GM18951 (cell line): ENCODE measurements at regions not wholly inside any gene's neighbourhood (a gene's known extent, or its start where the extent isn't known, plus 50 kb on each side); places are given as distances from the start of the nearest gene placed in this dataset.
"Not testable (repeated sequence)": the region's sequence is repeated elsewhere in the genome, so short reads cannot be mapped to it uniquely, and the experiment has no call there.

Experiments used
- POLR2A ChIP-seq: IDR thresholded peaks from 4 replicates; pipeline ENCODE4 v1.6.1; 2011; ENCODE audit warnings: mild to moderate bottlenecking; ENCODE audit not compliant: insufficient read length, insufficient read depth; ENCODE audit errors: extremely low read depth
- in situ Hi-C: fragments of 300-500 bp; cut with MboI; formaldehyde crosslinking; loops from one replicate; pipeline ENCODE4 v1.12.0; 2022; ENCODE audit warnings: low sequenced_read_pairs, mixed read lengths, inconsistent platforms; ENCODE audit not compliant: unreplicated experiment

DNA sequence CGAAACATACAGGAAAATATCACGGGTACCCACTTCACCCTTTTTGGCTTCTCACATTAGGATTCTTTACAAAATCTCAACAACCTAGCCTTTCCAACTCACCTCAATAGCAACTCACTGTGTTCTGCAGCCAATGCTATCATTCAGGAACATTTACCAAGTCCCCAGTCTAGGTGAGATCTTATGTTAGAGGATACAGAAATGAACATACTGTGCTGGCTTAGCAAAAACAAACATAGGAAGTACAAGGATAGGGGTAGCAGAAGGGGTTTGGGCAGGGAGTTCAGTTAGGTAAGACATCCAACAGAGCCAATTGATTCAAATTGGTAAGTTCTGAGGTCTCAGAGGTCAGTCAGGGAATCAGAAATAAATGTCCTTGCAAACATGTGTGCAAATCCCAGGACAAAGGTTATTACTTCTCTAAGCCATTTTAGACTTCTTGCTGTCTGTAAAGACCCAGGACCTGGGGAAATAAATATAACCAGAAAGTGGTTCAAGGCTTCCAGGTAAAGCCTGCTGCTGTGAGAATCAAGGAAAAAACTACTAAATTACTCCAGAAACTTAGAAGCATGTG, 556.3 kb upstream of the CHAC2 start:
- in situ Hi-C loops, result no loop called here
- no peak for TF ChIP-seq POLR2A

DNA sequence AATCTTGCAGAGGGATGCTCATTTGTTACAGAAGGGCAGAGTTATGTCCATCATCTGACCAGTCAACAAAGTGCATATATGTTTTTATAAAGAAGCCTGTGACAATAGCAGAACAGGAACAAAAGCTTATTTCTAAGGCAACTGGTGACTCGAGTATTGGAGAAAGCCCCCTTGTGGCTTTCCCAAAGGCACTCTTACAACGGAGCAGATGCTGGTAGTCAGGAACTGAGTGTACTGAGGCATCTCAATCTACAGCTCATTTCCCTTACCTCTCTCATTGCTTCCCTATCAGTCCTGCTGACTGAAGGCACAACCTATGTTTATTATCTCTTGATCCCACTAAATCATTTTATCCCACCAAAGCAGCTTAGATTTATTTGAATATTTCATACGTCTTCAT, 557.1 kb upstream of the CHAC2 start:
- TF ChIP-seq POLR2A, result no peak
- in situ Hi-C loops, result no loop called here

DNA sequence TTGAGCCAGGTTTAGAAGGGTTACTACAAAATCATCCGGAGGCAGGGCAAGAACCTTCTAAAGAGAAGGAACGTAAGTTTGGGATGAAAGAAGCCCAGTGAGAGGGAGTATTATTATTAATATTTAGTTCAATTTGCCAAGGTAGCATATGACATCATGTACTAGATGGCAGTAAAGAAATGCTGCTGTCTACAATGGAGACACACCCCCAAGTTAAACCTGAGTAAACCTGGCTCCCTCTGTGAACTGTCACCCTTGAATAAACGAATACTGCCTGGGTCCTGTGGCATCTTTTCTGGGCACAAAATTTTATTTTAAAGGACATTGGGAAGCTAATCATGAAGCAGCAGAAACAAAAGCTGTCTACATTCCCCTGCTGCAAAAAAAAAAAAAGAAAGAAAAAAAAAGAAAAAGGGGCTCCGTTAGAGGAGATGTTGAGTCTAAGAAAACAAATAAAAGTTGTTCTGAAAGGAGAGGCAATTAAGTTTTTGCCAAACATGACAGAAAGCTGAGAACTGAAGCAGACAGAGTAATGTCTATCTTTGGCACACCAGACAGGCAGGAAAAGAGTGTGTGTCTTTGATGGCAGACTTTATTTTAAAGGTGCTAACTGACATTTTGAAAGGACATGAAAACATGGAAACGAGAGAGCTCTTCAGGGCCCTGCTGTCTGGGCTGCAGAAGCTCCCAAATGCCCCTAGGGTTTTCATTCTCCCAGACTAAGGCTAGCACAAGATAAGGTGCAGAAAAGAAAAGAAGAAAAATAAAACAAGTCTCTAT, 557.7 kb upstream of the CHAC2 start:
- in situ Hi-C loops, result no loop called here
- no peak for TF ChIP-seq POLR2A

DNA sequence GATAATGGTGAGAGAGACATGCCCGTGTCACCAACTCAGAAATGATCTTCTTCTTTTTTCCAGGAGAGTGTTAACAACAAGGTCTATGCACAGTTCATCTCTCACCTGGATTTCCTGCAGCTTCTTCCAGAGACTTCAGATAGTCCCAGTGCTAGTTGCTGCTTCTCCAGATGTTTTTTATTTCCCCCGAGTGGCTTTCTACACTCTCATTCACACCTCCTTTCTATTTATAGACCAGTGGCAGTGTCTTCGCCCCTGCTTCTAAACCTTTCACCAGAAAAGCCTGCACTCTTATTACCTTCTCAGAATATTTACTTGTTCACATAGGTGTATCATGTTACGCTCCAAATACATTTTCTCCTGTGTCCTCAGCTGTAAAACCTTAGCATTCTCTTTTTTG, 558.8 kb upstream of the CHAC2 start:
- in situ Hi-C loops, result no loop called here
- TF ChIP-seq POLR2A, result no peak

DNA sequence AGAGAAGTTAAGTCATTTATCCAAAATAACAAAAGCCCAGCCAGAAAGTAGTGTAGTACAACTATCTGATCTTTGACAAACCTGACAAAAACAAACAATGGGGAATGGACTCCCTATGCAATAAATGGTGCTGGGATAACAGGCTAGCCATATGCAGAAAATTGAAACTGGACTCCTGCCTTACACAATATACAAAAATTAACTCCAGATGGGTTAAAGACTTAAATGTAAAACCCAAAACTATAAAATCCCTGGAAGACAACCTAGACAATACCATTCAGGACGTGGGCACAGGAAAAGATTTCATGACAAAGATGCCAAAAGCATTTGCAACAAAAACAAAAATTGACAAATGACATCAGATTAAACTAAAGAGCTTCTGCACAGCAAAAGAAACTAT, 561.4 kb upstream of the CHAC2 start:
- in situ Hi-C loops, result not testable (repeated sequence)

DNA sequence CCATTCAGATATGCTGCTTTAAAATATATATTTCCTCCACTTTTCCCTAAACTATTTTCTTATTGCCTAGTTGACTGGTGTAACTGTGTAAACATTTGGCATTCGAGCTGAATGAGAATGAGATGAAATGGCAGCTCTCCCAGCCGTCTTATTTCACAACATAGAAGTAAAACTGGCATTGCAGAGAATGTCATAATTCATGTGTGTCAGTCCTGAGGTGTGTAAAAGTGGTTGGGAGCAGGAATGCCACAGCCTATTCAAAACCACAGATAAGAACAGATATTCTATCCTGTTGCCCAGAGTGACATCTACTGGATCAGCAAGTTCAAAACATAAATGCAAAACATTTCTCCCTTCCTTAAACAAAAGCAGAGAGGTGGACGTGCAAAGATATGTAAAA, 565.5 kb upstream of the CHAC2 start:
- TF ChIP-seq POLR2A, result no peak
- in situ Hi-C loops, result no loop called here

DNA sequence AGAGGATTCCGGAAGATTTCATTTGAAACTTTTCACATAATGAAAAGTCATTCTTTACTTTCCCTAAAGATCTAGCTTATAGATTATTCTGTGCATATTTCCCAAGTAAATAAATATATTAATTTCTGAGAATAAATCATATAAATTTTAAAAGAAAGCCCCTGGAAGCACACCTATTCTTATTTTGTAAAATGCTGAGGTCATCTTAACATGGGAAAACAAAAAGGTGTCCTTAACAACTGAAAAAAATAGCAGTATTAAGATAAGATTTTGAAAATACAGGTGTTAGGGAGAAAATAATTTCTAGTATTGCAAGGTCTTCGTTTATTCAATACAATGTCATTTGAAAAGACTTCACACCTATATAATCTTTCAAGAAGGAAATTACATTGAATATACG, 567.5 kb upstream of the CHAC2 start:
- no peak for TF ChIP-seq POLR2A
- in situ Hi-C loops, result no loop called here

DNA sequence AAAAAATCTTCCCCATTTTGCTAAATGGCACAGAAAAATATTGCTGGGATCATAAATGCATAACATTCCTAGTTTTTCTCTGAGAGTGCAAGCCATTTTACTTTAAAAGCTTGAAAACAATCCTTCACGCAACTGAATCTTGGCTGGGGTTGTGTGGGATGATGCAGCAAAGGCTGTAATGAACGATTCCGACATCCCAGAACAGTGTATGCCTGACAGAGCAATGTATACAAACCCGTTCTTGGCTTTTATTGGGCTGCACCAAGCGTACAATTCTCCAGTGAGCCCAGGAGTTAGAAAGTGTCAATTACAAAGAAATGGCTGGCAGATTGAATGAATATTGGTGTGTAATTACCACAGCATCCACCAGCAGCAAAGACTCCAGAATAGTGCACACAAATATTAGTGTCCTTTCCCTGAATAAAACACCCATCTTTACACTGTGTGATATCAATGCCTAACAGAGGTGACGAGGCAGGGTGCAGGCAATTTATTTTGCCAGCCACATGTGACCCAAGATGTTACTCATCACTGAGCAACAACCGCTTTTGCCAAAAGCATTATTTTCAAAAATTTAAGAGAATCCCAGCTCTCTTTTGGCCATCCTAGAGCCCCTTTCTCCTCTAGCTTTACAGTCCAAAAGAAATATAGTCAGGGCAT, 578.6 kb upstream of the CHAC2 start:
- in situ Hi-C loops, result no loop called here
- no peak for TF ChIP-seq POLR2A

DNA sequence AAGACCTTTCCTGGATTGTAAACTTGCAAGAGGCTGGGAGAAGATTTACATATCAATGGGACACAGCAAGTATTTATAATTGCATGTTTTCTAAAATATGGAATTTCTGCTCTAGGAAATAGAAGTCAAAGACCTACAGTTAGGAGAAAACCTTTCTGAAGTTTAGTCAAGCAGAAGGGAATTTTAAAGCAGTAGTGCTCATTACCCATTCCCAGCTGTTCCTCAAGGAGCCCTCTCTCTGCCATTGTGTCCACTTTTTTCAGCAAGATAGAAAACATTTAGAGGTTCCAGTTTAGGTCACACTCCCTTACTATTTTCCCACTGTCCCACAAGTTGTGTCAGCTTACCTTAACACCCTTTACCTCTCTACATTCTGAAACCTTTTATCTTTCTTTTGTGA, 584.0 kb upstream of the CHAC2 start:
- in situ Hi-C loops, result no loop called here
- no peak for TF ChIP-seq POLR2A

DNA sequence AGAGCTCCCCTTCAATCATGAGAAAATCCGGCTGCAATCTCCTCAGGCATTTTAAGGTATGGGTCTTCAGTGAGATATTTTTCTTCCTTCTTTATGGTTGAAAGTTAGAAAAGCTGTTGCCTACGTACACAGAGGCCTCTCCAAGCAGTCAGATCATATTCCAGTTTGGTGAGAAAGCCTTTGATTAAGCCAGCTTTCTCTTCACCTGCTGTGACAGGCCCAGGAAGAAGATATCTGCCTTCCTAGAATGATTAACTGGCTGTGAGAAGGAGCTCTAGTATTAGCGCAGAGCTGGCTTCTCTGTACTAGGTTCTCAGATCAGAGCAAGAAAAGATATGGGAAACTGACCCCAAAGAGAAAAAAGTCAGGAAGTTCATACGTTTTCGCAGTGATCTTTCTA, 585.0 kb upstream of the CHAC2 start:
- no peak for TF ChIP-seq POLR2A
- in situ Hi-C loops, result no loop called here

DNA sequence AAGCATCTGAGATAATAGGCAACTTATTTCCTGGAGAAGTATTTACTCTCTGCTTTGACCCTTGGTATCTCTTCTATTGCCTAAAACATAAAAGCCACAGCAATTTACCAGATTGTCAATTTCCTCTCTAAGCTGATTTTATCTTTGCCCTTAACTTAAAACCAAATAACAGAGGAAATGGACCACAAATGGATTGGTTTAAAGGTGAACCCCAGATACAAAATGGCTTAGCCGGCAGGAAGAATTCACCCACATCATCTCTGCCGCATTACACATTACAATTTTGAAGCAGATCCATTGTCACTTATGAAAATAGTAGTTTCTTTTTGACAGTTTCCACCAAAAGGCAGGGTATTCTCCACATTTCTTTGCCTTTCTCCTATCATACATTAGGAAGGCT, 585.8 kb upstream of the CHAC2 start:
- in situ Hi-C loops, result no loop called here
- TF ChIP-seq POLR2A, result no peak

DNA sequence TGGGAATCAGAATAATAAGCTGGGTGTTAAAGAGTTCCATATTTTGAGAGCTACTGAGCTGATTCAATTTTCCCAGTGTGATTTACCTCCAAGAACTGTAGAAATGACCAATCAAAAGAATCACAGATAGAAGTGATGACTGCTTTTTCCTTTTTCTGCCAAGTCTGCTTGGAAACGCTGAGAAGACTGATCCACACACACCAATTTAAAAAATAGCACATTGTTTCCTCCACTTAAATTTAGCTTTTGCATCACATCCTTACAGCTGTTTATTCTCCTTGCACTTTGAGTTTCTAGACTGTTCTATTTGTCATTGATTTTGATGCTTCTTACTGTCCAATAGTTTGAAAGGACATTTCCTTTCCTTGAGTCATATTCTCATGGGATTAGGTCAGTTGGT, 590.3 kb upstream of the CHAC2 start:
- no peak for TF ChIP-seq POLR2A
- in situ Hi-C loops, result no loop called here

DNA sequence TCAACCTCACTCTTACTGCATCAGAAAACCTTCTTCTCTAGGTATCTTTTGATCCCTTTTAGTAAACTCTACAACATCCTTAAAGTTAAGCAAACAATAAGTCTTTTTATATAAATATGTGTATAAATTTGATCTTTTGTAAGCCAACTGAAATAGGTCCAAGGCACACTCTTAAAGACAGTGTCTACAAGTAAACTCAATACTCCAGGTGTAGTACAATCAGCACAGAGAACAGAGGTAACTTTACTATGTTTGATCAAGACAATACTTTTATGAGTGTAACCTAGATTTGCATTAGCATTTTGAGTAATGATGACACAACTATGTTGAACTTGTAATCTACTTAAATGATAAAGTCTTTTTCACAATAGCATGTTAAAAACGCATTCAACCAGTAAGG, 593.1 kb upstream of the CHAC2 start:
- TF ChIP-seq POLR2A, result no peak
- in situ Hi-C loops, result no loop called here
